Neural progenitor cell (in vitro differentiated cells): ENCODE measurements at regions not wholly inside any gene's neighbourhood (a gene's known extent, or its start where the extent isn't known, plus 50 kb on each side); places are given as distances from the start of the nearest gene placed in this dataset.

ENCODE experiments used
- EZH2phosphoT487 ChIP-seq: fragments of 200-600 bp; sonication (generic); IDR thresholded peaks from 2 replicates; pipeline ENCODE4 v1.6.1; 2017; ENCODE audit warnings: antibody characterized with exemption
- TF ChIP-seq, protein P1 (sequence below): fragments of 200-600 bp; sonication (generic); IDR thresholded peaks from 2 replicates; pipeline ENCODE4 v1.5.1; 2017; ENCODE audit warnings: antibody characterized with exemption, mild to moderate bottlenecking

DNA sequence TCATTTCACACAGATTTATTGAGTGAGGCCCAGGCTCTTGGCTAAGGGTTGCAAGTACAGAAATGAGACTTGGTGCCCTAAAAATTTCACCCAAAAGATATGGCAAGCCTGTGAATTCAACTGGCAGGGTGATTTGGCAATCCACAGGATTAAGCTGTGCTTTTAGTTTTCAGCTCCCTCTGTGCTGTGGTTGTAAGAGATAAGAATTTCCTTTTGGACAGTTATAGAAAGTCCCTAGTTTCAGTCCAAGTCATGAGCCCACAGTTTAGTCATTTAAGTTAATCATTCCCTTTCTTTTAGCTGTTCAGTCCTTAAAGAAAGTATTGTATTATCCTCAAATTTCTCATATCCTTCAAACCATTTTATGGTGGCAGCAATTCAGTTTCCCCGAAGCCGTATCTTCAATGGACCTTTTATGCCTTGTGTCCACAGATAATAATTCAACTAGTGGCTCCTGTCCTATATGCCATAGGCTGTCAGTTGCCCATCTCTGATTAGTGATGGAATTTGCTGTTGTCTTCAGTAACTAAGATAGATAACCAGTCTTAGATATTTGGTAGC, 73.4 kb upstream of the NAMPT start:
- TF ChIP-seq, protein P1, sequence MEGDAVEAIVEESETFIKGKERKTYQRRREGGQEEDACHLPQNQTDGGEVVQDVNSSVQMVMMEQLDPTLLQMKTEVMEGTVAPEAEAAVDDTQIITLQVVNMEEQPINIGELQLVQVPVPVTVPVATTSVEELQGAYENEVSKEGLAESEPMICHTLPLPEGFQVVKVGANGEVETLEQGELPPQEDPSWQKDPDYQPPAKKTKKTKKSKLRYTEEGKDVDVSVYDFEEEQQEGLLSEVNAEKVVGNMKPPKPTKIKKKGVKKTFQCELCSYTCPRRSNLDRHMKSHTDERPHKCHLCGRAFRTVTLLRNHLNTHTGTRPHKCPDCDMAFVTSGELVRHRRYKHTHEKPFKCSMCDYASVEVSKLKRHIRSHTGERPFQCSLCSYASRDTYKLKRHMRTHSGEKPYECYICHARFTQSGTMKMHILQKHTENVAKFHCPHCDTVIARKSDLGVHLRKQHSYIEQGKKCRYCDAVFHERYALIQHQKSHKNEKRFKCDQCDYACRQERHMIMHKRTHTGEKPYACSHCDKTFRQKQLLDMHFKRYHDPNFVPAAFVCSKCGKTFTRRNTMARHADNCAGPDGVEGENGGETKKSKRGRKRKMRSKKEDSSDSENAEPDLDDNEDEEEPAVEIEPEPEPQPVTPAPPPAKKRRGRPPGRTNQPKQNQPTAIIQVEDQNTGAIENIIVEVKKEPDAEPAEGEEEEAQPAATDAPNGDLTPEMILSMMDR = no peak
- TF ChIP-seq EZH2phosphoT487 = no peak
